ENCODE measurements at regions not wholly inside any gene's neighbourhood (a gene's known extent, or its start where the extent isn't known, plus 50 kb on each side); places are given as distances from the start of the nearest gene placed in this dataset.

DNA sequence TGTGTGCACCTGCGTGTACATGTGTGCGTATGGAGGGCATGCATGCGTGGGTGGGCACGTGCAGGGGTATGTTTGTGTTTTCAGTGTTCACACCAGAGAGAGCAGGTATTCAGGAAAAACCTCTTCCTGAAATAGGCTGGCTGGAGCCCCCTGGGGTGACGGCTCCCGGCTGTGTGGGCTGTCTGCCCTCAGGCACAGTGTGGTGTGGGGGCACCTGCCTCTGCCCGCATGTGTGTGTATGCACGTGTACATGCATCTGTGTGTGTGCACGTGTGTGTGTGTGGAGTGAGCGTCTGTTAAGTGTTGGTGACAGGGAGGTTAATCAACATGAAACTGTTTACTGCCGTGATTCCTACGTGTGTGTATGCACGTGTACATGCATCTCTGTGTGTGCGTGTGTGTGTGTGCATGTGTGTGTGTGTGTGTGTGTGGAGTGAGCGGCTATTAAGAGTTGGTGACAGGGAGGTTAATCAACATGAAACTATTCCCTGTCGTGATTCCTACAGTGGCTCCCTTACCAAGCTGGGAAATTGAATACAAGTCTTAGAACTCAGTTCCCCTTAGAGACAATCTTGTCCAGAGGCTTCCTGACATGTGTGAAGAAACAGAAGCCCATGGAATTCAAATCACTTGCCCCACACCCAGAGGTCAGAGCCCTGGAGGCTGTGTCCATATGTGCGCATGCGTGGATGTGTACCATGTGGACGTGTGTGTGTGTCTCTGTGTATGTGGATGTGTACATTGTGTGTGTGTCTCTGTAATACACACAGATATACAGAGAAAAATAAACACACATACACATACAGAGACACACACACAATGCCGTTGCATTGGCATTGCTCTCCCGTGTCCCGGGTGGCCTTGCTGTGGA lies 372.4 kb upstream of the IRX4 start:
- peaks cover 0 to 14% of the 10 kb centered on the region in 2 donors for H3K4me1 ChIP-seq (replicated peaks in 1 of 2)
- ATAC-seq (replicated peaks in 6 of 8) = no peak
- in situ Hi-C loops (cut with MboI; ENCODE audit: low pct_unique_long_range_greater_than_20kb in 2 of 9, low sequenced_read_pairs in 9 of 9, unreplicated experiment in 9 of 9) = no loop called here
- WGBS, 10 experiments = 28 to 80% (median 54%) methylated on average over 1 to 8 of the region's 22 CpGs; no CpG with 5 or more reads in 1 of the 10 experiments
- no peak overlapping the region for H3K4me3 ChIP-seq
- H3K27ac ChIP-seq = no peak overlapping the region

DNA sequence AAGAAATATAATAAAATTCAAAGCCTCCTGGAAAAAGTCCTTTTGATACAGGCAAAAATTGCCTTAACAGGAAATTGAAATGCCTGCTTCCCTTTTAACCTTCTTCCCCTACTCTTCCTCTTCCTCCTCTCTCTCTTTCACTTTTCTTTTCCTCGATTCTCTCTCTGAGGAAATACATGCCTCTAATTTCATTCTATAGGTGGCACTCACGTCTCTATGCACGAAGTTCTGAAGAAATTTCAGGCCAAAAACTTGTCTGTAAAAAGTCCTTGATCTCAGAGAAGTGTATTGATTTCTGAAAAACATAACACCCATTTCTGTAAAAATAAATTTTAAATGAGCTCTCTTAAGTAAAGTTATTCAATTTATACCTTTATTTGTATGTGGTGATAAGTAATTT lies 371.7 kb upstream of the IRX4 start:
- in situ Hi-C loops (cut with MboI; ENCODE audit: low pct_unique_long_range_greater_than_20kb in 2 of 9, low sequenced_read_pairs in 9 of 9, unreplicated experiment in 9 of 9) = no loop called here
- Histone ChIP-seq H3K27ac (no peak overlapping the region), H3K4me3 (no peak overlapping the region), H3K4me1 (replicated peaks in 1 of 2) (peaks cover 0 to 14% of the 10 kb centered on the region in 2 donors)
- no peak for ATAC-seq (replicated peaks in 6 of 8)
- WGBS, 10 experiments = 0 to 100% (median 43%) methylated on average over 1 to 3 of the region's 3 CpGs

DNA sequence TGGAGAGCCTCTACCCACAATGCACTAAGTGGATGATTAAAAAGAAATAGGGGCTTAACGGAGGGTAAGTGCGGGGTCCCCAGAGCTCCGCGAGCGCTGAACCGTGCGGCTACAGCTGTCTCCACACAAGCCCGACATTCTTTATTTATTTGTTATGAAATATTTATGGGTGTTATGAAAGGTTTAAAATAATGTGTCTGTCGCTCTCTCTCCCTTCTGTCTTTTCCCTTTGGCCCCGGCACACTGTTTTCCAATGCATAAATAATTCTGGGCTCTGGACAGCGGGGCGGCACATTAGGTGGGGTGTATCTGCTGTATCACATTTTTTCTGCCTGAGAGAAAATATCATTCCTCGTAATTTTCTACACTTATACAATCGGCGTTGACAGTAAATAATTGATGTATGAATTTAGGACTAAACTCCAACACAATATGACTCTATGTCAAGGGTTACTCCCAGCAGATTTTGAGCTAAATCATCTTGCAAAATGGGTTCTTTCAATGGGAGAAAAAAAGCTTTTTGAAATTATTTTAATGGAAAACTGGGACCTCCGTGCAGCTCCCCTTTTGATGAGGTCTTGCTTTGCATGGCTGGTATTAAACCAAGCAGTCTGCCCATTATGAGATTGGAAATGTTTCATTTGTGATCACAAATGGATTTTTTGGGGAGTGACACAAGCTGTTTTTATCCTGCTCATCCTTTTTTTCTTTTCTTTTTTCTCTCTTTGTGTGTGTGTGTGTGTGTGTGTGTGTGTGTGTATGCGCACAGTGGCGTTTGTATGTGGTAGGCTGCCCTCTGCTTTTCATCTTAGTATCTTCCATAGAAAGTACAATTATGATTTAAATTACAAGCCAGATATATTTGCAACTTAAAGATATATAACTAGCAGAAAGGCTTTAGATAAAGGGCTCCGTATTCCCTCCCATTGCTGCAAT lies 370.6 kb upstream of the IRX4 start:
- peak in 3 of 8 experiments; percentile 36 to 67 (median 60) for ATAC-seq (replicated peaks in 6 of 8)
- WGBS, 10 experiments = 7 to 100% (median 56%) methylated on average over 1 to 18 of the region's 19 CpGs
- peaks cover 0 to 14% of the 10 kb centered on the region in 2 donors for H3K4me1 ChIP-seq (replicated peaks in 1 of 2)
- in situ Hi-C loops (cut with MboI; ENCODE audit: low pct_unique_long_range_greater_than_20kb in 2 of 9, low sequenced_read_pairs in 9 of 9, unreplicated experiment in 9 of 9) = no loop called here
- H3K4me3 ChIP-seq = no peak overlapping the region
- no peak overlapping the region for H3K27ac ChIP-seq

DNA sequence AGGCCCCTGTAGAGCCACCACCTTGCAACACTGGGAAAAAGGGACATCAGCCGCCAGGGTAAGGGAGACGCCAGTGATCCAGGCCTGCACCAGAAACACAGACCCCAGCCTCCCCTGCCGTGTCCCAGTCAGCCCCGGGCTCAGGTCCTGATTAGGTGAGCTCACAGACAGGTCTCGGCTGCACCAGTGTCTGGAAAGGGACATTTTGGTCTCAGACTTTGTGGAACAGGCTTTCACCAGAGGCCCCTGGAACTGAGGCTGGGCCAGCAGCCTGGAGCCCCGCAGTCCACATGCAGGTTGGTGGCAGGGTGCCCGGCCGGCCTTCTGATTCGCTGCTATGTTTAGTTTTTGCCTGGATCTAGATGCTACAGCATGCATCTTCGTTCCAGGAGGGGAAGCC lies 369.0 kb upstream of the IRX4 start:
- no peak for ATAC-seq (replicated peaks in 6 of 8)
- 40 to 97% (median 93%) methylated on average over 1 to 7 of the region's 10 CpGs; no CpG with 5 or more reads in 5 of the 10 experiments for WGBS, 10 experiments
- in situ Hi-C loops (cut with MboI; ENCODE audit: low pct_unique_long_range_greater_than_20kb in 2 of 9, low sequenced_read_pairs in 9 of 9, unreplicated experiment in 9 of 9) = no loop called here

DNA sequence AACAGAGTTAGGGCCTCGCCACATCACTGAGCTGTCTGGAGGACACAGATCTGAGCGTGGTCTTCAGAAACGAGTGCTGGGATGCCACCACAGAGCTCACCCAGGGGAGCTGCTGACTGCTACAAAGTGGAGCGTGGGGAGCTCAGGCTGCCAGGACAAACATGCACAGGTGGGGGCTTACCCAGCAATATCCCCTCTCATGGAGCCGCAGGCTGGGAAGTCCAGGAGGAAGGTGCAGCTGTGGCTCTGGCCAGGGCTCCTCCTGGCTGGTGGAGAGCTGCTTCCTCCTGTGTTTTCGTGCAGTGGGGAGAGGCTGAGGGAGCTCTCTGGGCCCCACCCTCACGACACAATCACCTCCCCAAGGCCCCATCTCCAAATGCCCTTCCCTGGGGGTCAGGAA lies 368.6 kb upstream of the IRX4 start:
- WGBS, 10 experiments = 11 to 100% (median 85%) methylated on average over 1 to 3 of the region's 7 CpGs; no CpG with 5 or more reads in 6 of the 10 experiments
- ATAC-seq (replicated peaks in 6 of 8) = no peak
- no peak overlapping the region for H3K27ac ChIP-seq
- H3K4me3 ChIP-seq = no peak overlapping the region
- in situ Hi-C loops (cut with MboI; ENCODE audit: low pct_unique_long_range_greater_than_20kb in 2 of 9, low sequenced_read_pairs in 9 of 9, unreplicated experiment in 9 of 9) = no loop called here
- peaks cover 0 to 14% of the 10 kb centered on the region in 2 donors for H3K4me1 ChIP-seq (replicated peaks in 1 of 2)

More for the DNA sequence above, 369.0 kb upstream of the IRX4 start:
- H3K4me1 ChIP-seq (replicated peaks in 1 of 2) = peaks cover 0 to 14% of the 10 kb centered on the region in 2 donors
- no peak overlapping the region for H3K4me3 ChIP-seq
- H3K27ac ChIP-seq = no peak overlapping the region

DNA sequence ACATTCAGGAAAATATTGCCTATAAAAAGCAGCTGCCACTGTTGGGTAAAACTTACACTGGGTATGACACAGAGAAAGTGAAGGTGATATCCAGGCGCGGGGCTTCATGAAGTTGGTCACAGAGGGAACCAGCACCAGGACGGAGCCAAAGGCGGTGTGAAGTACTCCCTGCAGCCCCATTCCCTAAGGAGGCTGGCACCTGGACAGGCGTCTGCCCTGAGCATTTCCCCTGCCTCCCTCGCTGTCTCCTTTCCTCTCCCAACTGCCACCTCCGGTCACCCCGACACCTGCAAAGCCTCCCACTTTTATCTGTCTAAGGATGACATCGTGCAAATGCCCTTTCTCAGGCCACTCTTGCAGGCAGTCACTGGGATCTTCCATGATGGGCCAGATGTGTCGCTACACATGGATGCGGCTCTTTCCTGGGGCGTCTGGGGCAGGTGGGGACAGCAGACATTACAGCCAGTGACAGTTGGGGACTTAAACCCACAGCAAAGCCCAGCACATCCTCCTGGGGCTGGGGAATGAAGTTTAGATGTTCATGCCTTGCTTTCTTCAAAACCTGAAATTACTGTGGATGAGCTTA lies 367.7 kb upstream of the IRX4 start:
- no peak for ATAC-seq (replicated peaks in 6 of 8)
- WGBS, 10 experiments = 34 to 93% (median 80%) methylated on average over 2 to 8 of the region's 12 CpGs; no CpG with 5 or more reads in 2 of the 10 experiments
- Histone ChIP-seq H3K27ac (no peak overlapping the region), H3K4me1 (replicated peaks in 1 of 2) (peaks cover 0 to 14% of the 10 kb centered on the region in 2 donors), H3K4me3 (no peak overlapping the region)
- in situ Hi-C loops (cut with MboI; ENCODE audit: low pct_unique_long_range_greater_than_20kb in 2 of 9, low sequenced_read_pairs in 9 of 9, unreplicated experiment in 9 of 9) = no loop called here

GRCh38 chr5:2249442-2249841 lies 366.7 kb upstream of the IRX4 start:
- Histone ChIP-seq H3K4me3 (no peak overlapping the region), H3K4me1 (replicated peaks in 1 of 2) (peaks cover 0 to 10% of the 10 kb centered on the region in 2 donors), H3K27ac (no peak overlapping the region)
- peak in 1 of 8 experiments; percentile 29 for ATAC-seq (replicated peaks in 6 of 8)
- WGBS, 10 experiments = 0 to 88% (median 55%) methylated on average over 1 to 7 of the region's 10 CpGs; no CpG with 5 or more reads in 6 of the 10 experiments
- in situ Hi-C loops (cut with MboI; ENCODE audit: low pct_unique_long_range_greater_than_20kb in 2 of 9, low sequenced_read_pairs in 9 of 9, unreplicated experiment in 9 of 9) = no loop called here

- ATAC-seq (replicated peaks in 6 of 8) = peak in 3 of 8 experiments; percentile 77 to 82 (median 81)
- WGBS, 10 experiments = 60 to 93% (median 80%) methylated on average over 1 to 2 of the region's 2 CpGs; no CpG with 5 or more reads in 7 of the 10 experiments
- no peak overlapping the region for H3K27ac ChIP-seq
Measured at GRCh38 chr5:2249026-2249425, 366.3 kb upstream of the IRX4 start.

GRCh38 chr5:2242539-2242938 lies 359.8 kb upstream of the IRX4 start:
- 69 to 100% (median 100%) methylated on average over 1 to 4 of the region's 4 CpGs; no CpG with 5 or more reads in 7 of the 10 experiments for WGBS, 10 experiments
- Histone ChIP-seq H3K27ac (no peak overlapping the region), H3K4me1 (replicated peaks in 1 of 2) (peaks cover 0 to 7% of the 10 kb centered on the region in 2 donors), H3K4me3 (no peak overlapping the region)
- in situ Hi-C loops (cut with MboI; ENCODE audit: low pct_unique_long_range_greater_than_20kb in 2 of 9, low sequenced_read_pairs in 9 of 9, unreplicated experiment in 9 of 9) = no loop called here
- no peak for ATAC-seq (replicated peaks in 6 of 8)

More at GRCh38 chr5:2249026-2249425, 366.3 kb upstream of the IRX4 start:
- in situ Hi-C loops (cut with MboI; ENCODE audit: low pct_unique_long_range_greater_than_20kb in 2 of 9, low sequenced_read_pairs in 9 of 9, unreplicated experiment in 9 of 9) = no loop called here
- Histone ChIP-seq H3K4me1 (replicated peaks in 1 of 2) (peaks cover 0 to 10% of the 10 kb centered on the region in 2 donors), H3K4me3 (no peak overlapping the region)

GRCh38 chr5:2241842-2242241 lies 359.1 kb upstream of the IRX4 start:
- in situ Hi-C loops (cut with MboI; ENCODE audit: low pct_unique_long_range_greater_than_20kb in 2 of 9, low sequenced_read_pairs in 9 of 9, unreplicated experiment in 9 of 9) = no loop called here
- peak in 3 of 8 experiments; percentile 57 to 62 (median 57) for ATAC-seq (replicated peaks in 6 of 8)
- no peak overlapping the region for H3K4me3 ChIP-seq
- no peak overlapping the region for H3K27ac ChIP-seq
- 0 to 60% (median 33%) methylated on average over 1 to 5 of the region's 5 CpGs; no CpG with 5 or more reads in 1 of the 10 experiments for WGBS, 10 experiments
- peaks cover 0 to 7% of the 10 kb centered on the region in 2 donors for H3K4me1 ChIP-seq (replicated peaks in 1 of 2)

DNA sequence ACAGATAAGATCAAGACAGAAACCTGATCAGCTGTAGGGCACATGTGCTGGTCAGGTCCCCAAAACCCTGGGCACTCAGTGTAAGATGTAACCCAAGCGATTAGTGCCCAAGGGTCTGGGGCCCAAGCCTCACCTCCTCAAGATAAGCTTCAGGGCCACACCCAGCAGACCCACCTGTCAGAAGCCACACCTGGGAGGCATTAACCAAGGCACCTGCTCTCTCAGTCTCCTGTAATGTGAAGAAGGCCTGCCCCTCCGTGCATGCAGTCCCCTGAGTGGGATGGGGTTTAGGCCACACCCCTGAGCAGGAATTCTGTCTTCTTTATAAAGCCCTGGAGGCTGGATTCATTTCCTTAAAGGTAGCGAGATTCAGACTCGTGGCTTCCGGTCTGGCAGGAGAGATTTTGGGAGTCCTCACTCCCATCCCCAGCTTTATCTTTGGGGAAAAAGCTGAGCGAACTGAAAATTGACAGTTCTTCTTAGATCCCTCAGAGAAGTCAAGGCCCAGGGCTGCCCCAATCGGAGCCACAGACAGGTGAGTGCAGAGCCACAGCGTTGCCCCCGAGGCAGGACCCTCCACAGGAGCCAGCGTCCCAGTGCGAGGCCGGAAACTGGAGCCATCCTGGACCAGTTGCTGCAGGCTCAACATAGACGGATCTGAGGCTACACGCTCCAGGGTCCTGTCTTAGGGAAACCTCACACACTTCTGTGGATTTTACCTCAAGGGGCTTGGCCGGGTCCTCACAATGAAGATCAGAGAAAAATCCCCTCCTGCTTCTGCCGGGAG lies 357.6 kb upstream of the IRX4 start:
- no peak overlapping the region for H3K4me3 ChIP-seq
- no peak for ATAC-seq (replicated peaks in 6 of 8)
- H3K4me1 ChIP-seq (replicated peaks in 1 of 2) = peaks cover 0 to 7% of the 10 kb centered on the region in 2 donors
- in situ Hi-C loops (cut with MboI; ENCODE audit: low pct_unique_long_range_greater_than_20kb in 2 of 9, low sequenced_read_pairs in 9 of 9, unreplicated experiment in 9 of 9) = no loop called here
- WGBS, 10 experiments = 40 to 100% (median 85%) methylated on average over 1 to 5 of the region's 16 CpGs; no CpG with 5 or more reads in 4 of the 10 experiments
- no peak overlapping the region for H3K27ac ChIP-seq

All from motor neuron (in vitro differentiated cells).